ENCODE measurements at regions not wholly inside any gene's neighbourhood (a gene's known extent, or its start where the extent isn't known, plus 50 kb on each side); places are given as distances from the start of the nearest gene placed in this dataset.

DNA sequence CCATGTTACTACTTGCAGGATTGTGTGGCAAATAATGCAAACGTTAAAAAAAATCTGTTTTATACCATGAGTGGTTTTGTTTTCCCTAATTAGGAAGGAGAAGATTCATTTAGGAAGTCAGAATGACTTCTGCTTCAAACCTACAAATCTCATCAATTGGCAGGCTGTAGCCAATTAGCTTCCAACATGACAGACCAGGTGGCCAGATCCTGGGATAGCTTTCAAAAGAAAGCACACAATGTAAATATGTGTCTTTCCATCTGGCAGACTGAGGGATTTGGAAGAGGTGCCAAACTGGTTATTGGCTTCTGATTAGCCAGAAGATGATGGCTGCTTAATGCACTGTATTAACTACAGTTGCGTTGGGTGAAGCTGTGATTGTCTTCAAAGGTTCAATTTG lies 432.8 kb downstream of the ANKRD50 start:
- DNase-seq, result no peak

DNA sequence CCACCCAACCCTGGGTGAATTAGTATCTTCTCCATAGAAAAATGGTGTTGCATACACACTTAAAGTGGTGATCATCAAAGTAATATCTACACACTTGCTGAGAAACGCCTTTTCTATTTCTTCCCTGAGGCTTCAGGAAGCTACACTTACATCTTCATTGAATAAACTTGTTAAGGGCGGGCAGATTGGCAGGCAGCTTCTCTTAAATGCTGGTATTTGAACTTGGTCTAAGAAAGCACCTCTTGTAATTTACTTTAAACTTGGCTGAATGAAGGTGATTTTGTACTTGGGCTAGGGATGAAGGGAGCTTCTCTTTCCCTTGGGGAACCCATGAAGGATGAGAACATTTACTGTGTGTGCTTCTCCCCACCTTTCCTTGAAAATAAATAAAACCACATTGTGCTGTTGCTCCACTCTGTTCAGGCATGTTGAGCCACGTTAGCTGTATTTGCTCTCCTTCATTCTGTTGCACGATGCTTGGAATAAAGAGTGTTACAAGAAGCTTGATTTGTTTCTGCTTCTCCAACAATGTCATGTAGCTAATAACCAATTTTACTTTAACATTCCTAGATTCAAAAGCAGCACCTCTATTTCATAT lies 430.1 kb downstream of the ANKRD50 start:
- no peak for DNase-seq

DNA sequence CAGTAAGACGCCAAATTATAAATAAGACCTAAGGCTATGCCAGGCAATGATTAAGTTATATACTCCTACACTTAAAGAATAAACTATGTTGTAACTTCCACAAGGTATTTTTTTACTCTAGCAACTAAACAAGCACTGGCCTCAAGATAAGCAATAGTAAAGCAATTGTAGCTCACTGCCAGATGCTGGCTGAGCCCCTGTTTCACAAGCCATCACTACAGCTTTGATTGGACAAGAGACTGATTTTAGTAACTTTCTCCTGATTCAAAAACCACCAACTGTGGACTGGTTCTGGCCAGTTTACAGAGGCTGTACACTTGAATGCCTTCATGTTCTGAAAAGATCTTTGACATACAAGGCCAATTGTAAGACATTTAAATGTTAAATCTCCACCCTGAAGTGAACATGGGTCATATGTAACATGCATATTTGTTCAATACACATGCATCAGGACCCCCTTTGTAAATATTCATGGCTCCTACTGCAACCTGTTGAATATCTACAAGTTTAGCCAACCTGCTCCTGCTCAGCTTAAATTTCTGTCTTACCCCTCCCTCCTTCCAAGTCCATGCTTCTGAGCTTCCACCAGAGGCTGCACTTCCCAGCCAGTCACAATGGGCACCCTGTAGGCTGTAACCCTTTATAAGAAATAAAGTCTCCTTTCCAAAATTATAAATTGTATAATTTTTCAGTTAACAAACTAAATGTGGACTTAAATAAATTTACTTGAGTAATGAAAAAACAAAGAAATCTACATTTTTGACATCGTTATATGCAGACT lies 423.6 kb downstream of the ANKRD50 start:
- no peak for DNase-seq

DNA sequence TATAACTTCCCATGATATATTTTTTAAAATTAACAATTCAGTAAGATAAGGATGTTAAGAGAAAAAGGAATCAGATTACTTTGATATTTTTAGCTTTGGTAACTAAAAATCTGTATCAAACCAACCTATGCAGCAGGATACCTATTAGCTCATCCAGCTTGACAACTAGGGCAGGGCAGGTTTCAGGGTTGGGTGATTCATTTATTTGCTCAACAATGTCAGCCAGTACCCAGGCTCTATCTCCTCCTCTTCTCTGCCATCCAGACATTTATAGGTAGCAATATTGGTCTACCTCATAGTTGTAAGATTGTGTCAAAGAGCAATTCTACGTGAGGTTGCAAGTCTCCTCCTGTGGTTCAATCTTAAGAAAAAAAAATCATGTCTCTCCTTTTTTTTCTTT lies 421.9 kb downstream of the ANKRD50 start:
- DNase-seq, result no peak

DNA sequence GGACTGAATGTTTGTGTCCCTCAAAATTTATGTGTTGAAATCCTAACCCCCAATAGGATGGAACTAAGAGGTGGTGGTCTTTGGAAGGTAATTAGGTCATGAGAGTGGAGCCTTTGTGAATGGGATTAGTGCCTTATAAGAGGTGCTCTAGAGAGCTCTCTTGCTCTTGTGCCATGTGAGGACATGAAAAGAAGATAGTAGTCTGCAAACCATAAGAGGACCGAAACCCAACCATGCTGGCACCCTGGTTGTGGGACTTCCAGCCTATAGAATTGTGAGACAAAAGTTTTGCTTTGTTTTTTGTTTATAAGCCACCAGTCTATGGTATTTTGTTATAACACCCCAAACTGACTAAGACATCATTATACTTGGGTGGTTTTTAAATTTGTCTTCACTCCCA lies 417.1 kb downstream of the ANKRD50 start:
- DNase-seq, result no peak

DNA sequence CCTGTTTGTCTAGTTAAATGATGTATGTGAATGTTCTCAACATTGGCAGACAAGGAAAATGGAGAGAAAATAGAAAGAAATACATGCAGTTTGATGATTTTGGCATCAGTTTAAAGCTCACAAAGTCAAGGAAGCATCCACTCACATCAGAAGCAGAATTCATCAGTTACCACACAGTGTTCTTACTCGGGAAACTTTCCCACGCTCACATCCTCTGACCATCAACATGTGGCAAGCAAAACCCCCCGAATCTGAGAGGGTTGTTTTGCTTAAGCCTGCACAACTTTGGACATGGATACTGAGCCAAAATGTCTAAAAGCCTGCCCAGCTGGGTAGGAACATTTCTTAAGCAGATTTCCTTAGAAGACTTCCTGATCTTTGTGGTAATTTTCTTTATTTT lies 407.6 kb downstream of the ANKRD50 start:
- DNase-seq, result no peak

DNA sequence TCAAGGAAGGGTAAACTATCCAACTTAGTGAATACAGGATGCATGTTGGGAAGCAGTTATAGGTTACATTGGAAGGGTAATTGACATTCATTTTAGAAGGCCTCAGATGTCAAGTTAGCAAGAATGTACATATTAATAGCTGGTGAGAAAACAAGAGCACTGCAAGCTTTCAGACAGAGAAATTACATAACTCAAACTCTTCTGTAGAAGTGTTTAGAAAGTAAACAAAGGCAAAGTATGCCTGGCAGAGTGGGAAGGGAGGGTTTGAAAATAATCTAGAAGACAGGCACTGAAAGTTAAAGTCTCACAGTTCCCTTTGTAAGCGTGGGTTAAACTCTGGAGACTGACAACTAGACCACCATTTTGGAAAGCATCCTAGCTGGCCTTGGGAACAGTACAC lies 406.2 kb downstream of the ANKRD50 start:
- no peak for DNase-seq

DNA sequence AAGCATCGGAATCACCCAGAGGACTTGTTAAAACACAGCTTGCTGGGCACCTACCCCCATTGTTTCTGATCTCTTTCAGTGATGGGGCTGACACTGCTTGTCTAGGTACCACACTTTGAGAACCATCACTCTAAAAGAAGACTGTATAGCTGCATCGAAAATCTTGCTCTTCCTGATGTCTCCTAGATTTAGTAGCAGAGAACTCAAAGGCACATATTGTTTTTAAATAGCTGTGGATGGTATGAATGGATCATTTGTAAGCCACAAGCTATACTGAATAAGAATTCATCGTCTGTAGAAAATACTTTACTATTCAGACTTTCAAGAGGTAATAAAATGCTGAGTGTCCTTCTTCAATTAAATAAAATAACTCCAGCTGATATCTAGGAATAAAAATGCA lies 405.4 kb downstream of the ANKRD50 start:
- DNase-seq, result no peak

DNA sequence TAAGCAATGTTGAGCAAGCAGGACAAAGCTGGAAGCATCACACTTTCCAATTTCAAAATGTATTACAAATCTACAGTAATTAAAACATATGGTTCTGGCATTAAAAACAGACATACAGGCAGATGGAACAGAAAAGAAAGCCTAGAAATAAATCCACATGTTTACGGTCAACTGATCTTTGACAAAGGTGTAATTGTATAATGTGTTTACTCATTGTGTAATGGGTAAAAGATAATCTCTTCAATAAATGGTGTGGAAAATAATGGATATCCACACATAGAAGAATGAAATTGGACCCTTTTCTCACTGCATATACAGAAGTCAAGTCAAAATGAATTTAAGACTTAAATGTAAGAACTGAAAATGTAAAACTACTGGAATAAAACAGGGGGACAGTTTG lies 394.2 kb downstream of the ANKRD50 start:
- no peak for DNase-seq

DNA sequence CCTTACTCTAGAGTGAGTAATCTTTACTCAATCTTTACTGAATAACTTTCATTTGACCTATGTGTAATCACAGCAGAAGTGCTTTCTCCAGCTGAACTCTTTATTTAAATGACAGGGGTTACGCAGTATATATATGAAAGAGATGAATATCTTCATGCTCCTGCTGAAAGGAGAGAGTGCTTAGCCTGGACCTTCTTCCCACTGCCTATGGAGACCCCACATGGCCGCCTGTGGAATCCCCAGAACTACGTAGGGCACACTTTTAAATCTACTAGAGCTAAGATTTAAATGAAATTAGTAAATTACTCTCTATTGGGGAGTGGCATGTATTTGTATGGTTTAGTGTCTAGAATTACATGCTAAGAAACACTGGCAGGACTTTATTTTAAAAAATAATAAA lies 391.2 kb downstream of the ANKRD50 start:
- no peak for DNase-seq

DNA sequence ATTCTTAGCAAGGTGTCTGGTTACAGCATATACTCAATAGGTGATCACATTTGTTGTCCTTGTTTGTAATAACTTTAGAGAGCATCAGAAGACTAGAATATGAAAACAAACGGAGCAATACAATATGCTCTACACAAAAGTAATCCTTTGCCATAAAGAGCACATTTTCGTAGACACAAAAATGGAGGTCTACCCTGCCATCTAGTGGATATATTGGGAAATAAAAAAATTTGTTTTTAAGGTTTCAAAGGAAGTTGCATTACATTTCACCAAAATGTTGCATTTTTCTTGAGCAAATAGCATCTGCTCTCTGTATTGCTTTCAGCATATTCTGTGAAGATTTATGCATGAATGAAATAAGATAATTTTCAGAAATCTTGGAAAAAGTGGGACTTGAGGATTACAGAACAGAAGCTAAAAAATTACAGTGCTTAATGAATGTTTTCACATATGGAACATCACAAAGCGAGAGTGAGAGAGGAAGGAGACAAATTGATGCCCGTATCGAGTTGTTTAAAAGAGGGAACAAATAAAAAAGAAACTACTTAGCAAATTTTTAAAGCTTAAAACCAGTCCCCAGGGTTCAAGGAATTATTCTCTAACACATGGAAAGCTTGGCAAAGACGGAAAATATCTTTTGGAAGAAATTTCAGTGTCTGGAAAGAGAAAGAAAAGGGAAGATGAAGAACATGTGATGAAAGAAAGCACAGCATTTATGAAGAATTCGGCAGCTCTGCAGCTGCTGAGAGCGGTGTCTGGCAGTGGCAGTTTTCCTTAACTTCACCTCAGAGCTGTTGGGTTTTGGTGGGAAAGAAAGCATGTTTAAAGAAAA lies 390.1 kb downstream of the ANKRD50 start:
- DNase-seq, result no peak

DNA sequence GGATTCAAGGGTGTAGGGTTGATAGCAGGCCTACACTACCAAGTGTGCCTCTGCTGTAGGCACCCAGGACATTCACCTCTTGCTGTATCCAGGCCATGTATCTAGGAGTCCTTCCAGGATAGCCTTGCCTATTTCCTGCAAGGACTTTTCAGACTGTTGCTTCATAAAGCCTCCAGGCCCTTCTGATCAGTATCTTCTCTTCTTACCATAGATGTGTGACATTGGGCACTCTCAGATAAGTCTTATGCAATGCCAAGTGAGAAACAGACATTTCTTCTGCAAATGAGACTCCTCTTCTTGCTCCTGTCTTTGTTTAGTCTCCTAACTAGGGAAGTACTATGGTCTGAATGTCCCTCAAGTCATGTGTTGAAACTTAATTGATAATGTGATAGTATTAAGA lies 386.8 kb downstream of the ANKRD50 start:
- no peak for DNase-seq

DNA sequence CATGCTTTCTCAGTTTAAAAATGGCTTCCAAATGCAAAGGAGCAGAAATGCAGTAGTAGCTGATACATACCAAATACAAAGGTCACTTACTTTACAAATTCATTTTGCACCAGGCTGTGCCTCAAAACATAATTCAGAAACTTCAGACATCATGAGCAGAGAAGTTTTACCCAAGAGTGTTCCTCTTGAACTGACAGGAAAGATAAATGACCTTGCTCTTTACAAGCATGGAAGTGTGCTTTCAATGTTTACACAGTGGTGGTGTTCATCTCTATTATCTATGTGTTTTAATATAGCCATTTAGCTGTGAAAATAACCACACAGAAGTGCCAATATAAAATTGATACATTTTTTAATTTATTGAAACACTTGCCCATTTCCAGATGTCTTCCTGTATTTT lies 383.4 kb downstream of the ANKRD50 start:
- no peak for DNase-seq

DNA sequence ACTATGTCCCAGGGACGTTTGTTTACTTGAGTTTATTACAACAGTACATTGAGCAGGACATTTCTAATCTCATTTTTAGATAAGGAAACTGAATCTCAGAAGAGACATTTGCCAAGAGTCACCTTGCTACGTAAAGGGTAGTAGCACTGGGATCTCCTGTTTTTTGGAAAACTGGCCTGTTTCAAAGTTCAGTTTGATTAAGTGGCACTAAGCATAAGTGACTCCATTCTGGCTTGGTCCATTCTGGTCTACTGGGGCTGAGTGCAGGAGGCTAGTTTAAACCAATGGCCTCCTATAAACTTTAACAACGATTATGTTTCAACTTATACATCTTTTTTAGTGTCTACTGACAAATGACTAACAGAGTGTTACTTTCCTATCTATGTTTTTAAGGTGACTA lies 382.5 kb downstream of the ANKRD50 start:
- no peak for DNase-seq

DNA sequence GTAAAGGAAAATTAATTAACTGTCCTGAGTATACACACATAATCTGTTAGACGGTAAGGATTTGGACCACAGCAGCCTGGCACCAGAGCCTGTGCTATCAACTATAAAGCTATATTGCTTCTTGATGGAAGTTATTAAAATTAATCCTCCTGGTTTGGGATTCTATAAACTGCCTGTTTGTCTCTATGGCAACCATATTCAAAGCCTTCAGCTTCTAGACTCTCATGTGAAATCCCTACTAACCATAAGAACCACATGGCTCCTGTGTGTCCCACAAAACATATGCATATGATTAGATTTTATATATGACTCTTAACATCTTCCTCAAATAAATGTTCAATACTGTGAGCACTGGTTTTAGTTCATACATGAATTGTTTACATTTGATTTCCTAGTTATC lies 380.8 kb downstream of the ANKRD50 start:
- DNase-seq, result no peak

DNA sequence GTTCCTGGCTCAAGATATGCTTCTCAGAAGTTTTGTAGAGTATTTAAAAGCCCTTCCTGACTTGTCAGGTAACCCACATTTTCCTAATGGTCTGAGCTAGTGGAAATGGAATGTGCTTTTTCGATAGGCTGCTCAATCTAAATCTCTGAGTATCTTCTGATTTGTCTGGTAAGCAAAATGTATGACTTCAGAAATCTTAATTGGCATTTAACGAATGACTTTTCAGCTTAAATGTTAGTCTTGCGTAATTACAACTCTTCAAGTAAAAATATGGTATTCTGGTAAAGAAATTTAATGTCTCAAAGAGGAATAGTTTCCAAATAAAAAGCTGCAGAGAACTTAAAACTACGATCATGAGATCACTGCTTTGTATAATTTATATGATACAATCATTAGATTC lies 379.1 kb downstream of the ANKRD50 start:
- no peak for DNase-seq

DNA sequence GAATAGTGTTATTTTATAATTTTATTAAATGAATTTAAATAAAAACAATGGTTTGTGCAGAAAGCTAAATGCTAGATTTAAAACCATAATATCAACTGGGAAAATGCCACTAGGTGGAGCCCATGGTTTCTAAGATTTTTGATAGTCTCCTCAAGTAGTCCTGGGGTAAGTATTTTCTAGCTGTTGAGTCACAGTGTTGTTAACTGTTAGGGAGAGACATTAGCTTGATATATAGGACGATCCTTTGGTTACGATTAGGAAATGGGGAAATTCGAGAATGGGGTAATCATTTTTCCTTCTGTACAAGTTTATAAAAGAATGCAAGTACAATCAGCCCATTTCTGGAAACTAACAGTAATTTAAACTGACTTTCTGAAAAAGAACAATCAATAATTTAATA lies 378.4 kb downstream of the ANKRD50 start:
- DNase-seq, result no peak

DNA sequence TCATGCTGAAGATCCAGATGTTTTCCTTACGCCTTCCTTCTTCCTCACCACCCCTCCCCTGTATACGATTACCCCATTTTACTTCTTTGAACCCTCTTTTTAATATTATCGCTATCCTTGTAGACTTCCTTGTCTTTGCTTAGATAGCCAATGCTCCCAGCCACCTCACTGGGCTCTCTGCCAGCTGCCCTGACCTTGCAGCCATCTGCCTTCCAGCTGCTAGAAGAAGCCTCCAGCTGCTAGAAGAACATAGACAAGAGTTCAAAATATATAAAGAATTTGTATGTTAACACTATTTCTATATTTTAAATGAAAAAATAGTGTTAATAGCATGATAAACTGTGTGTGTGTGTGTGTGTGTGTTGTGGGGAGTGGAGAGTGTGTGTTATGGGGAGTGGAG lies 374.7 kb downstream of the ANKRD50 start:
- no peak for DNase-seq

DNA sequence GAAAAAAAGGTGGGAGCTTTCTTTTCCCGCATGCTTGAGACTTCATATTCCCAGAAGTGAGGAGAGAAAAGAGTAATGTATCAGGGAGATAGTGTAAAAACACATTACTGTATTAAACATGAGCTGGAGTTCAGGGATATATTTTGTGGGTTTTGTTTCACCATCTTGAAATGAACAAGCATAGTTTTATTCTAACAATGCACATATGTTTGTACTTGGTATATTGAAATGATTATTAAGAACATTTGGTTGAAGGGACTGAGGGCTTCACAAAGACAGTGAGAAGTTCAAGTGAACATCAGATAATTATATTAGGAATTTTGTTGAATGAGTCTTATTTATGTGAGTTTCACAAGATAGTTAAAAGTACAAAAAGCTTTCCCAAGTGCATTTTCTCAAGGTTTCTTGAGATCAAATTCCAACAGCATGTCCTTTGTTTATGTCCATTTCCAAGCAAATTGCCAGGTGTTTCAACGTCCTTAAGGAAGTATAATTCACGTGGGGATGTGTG lies 368.8 kb downstream of the ANKRD50 start:
- DNase-seq, result no peak

DNA sequence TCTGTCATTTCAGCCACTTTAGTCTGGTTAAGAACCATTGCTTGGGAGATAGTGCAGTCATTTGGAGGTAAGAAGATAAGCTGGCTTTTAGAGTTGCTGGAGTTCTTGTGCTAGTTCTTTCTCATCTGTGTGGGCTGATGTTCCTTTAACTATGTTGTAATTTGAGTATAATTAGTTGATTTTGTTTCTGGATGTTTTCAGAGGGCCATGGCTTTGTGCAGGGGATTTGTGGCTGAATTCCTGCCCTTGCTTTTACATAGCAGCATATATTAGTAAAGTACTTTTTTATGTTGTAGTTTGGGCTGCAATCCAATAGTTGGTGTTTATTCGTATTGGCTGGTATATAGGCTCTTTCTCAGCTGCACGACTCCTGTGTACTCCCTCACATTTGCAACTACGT lies 339.6 kb downstream of the ANKRD50 start:
- no peak for DNase-seq

DNA sequence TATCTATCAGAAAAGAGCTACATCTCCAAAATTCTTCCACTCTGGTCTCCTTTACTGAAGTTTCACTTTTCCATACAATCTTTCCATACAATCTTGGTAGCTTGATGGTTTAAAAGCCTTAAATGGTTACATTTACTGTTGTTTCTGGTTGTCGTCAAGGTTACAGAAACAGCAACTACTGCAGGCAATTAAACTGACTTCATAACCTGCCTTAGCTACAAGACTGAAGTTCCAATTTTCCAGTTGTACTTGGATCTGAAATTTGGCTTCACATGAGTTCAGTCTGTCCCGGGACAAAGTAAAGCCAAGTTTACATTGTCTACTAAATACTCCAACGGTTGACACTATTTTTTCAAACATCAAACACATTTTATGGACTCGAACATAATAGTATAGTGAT lies 326.4 kb downstream of the ANKRD50 start:
- DNase-seq, result no peak

DNA sequence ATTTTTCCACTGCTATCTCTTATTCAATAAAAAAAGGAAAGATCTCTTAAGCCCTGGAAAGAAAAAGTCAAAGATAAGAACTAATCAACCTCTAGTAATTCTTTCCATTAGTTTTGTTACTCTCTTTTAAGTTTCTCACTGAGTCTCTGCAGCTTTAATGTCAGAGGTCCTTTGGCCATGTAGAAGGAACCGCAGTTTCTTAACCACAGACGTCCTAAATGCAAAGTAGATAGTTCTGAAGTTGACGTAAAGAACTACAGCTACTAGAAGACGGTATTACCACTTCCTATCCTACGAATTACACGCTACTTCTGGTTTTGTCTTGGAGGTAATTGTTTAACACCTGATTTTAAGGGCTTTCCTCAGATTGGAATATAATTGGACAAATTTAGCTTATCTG lies 325.9 kb downstream of the ANKRD50 start:
- DNase-seq, result no peak

DNA sequence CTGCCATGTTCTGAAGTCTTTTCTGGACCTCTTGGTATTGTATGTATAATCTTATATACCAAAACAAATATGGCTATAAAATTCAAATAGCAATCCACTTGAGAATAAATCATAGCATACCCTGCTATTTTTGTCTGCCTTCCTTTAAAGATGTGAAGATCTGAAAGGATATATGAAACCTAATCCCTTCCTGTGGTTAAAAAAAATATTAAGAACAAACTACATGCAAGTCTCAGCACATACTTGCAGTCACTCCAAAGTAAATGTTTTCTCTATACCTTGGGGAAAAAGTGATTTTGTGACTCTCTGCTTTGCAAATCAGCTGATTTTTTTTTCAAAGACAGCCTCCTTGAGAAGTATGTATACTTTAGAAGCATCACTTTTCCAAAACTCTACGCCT lies 322.9 kb downstream of the ANKRD50 start:
- no peak for DNase-seq

DNA sequence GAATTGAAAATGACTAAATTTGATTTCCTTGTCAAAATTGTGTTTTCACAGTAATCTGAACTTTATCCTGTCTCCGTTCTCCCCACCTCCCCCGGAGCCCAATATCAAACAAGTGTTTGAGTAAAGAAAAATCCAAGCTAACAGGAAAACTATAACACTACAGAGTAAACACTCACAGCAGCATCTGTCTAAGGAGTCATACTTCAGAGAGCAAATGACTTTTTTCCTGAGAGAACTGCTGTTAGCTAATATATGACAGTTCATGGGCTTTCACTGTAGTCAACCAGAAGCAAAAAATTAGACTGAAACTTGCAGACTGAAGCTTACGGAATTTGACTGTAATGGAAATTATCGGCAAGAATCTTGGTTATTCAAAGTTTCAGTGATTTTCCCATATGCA lies 321.7 kb downstream of the ANKRD50 start:
- DNase-seq, result no peak

All from activated CD8-positive, alpha-beta memory T cell treated with anti-CD3 and anti-CD28 coated beads, Interleukin-2, amount 50 U/mL, for 48 hours (primary cell).